ENCODE measurements at regions not wholly inside any gene's neighbourhood (a gene's known extent, or its start where the extent isn't known, plus 50 kb on each side); places are given as distances from the start of the nearest gene placed in this dataset.

GRCh38 chr3:124496061-124496460 is 234.2 kb upstream of the UMPS start:
- no peak for DNase-seq (ENCODE audit: low read depth)

DNA sequence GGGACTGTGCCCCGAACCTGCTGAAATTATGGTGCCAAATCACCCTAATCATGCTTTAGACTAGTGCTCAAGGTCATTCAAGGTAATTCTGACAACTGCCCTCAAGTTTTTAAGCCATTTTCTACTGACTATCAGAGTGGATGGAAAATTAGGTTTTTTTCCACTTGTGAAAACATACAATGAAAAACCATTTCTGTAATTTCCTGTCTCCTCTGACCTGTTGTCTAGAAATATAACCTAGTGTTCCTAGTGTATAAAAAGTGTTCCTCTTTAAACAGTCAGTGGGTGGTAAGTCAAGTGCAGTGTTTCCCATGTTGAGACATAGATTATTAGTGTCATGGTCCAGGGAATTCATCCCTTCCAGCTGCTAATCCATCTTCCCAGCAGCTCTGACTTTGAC is 232.8 kb upstream of the UMPS start:
- no peak for DNase-seq (ENCODE audit: low read depth)

DNA sequence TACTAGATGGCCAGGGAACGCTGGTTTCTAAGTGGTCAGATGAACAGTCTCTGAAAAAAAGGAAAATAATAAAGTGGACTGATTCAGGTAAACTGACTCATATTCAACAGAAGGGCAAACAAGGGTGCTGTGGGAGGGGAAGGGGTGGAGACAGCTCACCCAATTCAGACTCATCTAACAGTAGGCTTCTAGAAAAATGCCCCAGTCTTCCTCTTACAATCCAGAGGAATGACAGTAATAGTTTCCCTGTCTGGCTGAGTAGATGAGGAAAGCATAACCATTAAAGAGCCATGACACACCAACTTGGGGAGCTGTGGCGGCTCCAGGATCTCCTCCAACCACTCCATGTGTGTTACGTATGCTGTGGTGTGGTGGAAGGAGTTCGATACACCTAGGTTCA is 231.4 kb upstream of the UMPS start:
- DNase-seq (ENCODE audit: low read depth) = no peak

DNA sequence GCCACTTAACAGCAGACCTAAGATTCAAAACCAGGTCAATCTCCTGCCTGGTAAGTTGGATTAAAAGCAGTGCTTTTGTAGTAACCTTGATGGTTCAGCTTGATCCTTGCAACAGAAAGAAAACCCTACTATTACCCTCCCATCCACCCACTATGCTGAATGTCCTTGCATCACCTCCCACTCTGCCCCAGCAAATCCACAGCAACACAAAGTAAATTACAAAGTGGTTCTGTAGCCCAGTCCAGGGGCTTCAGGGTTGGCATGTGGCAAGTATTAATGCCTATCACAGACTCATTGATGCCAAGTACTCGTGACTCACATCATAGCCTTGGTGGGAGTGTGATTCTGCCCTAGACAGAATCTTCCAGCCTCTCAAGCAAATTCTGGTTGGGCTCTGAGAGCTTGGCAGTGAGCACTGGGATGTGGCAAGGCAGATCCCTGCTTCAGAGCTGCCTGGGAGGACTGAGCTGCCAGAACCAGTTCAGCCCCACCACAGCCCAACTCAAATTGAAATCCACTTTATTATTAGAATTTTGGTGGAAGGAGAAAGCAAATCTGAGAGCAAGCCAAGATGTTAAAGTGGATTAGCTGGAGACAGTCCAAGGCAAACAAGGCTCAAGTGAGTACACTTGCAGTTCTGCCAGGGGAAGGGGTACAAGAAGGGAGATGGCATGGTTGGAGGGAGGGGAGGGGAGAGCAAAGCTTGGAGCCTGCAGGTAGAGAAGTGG is 225.8 kb upstream of the UMPS start:
- peak; percentile 9 for DNase-seq (ENCODE audit: low read depth)

GRCh38 chr3:124509884-124510283 is 220.4 kb upstream of the UMPS start:
- DNase-seq (ENCODE audit: low read depth) = no peak

DNA sequence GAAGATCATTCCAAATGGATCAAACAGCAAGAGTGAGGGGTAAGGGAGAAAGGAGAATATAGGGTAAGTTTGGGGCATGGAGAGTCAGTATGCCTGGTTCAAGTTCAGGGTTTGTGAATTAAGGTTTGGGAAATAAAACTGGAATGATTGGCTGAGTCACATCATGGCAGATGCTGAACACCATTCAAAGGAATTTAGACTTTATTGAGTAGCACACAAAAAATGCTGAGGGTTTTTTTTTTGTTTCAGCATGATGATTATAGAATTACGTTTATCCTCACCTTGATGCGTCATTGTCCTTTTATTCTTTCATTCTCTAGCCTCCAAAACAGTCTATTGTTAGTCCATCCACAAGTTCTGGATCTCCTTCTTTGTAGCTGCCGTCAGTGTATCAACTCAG is 220.0 kb upstream of the UMPS start:
- DNase-seq (ENCODE audit: low read depth) = no peak

- no peak for DNase-seq (ENCODE audit: low read depth)
Measured at GRCh38 chr3:124512881-124513609, 217.2 kb upstream of the UMPS start.

- no peak for DNase-seq (ENCODE audit: low read depth)
Measured at GRCh38 chr3:124513610-124513997, 216.6 kb upstream of the UMPS start.

GRCh38 chr3:124514683-124515082 is 215.6 kb upstream of the UMPS start:
- DNase-seq (ENCODE audit: low read depth) = no peak

GRCh38 chr3:124516333-124516732 is 213.9 kb upstream of the UMPS start:
- DNase-seq (ENCODE audit: low read depth) = no peak

DNA sequence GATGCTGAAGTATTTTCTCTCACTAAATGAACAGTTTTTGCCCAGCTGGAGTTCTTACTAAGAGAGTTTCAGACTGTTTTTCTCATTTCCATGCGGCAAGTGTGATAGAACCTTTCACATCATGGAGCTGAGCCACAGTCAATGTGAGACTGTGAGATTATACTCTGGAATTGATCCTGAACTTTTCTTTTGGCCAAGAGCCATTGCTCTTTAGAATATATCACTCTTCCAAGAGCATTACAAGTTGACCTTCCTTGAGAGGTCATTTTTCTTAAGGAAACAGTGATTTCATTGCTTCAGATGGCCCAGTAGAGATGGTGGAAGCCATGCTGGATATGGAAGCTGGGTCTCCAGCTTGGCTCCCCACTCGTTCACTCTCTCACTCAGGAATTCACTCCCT is 212.9 kb upstream of the UMPS start:
- no peak for DNase-seq (ENCODE audit: low read depth)

- no peak for DNase-seq (ENCODE audit: low read depth)
Measured at GRCh38 chr3:124518350-124518749, 211.9 kb upstream of the UMPS start.

DNA sequence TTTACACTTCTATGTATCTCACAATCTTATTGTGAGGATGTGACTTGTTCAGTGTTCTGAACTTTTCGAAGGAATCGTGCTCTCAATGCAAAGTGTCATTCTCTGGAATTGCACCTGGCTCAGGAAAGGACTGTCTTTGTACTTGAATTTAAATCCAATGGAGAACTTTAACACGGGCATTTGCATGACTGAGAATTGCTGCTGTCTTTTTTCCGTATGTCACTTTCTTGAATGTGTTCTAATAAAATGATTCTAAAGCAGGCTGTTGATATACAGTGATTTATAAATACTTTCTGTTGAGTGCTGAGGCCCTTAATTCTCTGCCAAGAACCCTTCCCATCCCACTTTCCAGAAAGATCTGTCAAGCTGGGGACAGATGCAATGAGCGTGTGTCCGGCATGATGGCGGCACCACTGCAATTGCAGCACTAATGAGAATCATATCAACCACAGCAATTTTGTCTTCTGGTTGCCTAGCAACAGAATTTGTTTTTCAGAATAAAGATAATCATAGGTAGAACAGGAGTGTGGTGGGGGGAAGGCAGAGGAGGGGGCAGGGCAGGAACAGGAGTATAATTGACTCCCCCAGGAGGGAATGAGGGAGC is 210.6 kb upstream of the UMPS start:
- DNase-seq (ENCODE audit: low read depth) = no peak

- no peak for DNase-seq (ENCODE audit: low read depth)
Measured at GRCh38 chr3:124520970-124521369, 209.3 kb upstream of the UMPS start.

DNA sequence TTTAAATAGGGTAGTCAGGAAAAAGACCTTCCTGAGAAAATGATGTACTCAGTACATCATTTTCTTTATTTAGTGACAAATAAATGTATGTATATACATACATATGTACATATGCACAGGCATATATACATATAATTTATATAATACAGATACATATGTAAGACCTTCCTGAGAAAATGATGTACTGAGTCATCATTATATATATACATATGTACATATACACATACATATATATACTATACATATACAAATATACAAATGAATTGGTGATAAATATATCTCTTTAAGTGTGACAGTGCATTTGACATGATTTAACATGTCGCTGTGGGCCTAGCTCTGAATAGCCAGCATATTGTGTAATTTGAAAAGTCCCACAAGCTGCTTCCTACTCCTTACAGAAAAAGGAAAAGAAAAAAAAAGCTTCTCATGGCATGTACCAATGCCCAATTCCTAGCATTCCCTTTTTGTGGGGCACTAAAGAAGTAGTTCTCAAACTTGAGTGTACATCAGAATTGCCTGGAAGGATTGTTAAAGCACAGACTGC is 208.1 kb upstream of the UMPS start:
- DNase-seq (ENCODE audit: low read depth) = no peak

DNA sequence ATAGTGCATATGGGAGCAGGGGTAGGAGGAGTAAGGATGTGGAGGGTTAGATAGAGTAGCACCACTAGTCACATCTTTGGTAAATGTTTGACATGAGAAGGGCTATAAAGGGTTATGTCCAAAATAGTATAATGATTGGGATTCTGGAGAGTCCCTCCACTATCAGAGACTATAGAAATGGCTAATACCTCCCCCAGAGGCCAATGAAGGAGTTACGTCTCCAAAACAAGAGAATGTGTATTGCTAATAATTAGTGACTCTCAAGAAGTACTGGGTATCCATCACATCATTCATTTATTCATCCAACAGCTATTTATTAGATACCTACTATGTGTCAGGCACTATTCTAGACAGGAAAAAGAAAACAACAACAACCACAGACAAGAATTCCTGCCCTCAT is 203.7 kb upstream of the UMPS start:
- DNase-seq (ENCODE audit: low read depth) = peak; percentile 5

- no peak for DNase-seq (ENCODE audit: low read depth)
Measured at GRCh38 chr3:124529826-124530571, 200.3 kb upstream of the UMPS start.

- DNase-seq (ENCODE audit: low read depth) = no peak
Measured at GRCh38 chr3:124530916-124531315, 199.3 kb upstream of the UMPS start.

- no peak for DNase-seq (ENCODE audit: low read depth)
Measured at GRCh38 chr3:124532071-124532470, 198.2 kb upstream of the UMPS start.

DNA sequence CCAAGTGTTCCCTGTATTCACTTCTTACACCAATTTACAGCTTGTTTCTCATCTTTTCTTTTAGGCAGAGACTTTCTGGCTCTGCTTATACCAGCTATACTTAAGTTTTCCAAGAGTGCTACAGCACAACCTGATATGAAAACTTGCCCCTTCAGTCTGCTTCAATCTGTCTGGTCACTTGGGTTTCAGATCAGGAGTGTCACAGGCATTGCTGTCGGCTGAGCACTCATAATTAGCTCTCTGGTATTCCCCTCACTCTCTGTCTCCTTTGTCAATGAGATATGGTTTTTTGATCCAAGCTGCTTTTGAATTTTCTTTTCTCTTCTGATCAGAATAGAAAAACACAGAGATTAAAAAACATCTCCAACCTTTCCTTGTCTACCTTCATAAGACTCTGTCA is 194.9 kb upstream of the UMPS start:
- DNase-seq (ENCODE audit: low read depth) = no peak

DNA sequence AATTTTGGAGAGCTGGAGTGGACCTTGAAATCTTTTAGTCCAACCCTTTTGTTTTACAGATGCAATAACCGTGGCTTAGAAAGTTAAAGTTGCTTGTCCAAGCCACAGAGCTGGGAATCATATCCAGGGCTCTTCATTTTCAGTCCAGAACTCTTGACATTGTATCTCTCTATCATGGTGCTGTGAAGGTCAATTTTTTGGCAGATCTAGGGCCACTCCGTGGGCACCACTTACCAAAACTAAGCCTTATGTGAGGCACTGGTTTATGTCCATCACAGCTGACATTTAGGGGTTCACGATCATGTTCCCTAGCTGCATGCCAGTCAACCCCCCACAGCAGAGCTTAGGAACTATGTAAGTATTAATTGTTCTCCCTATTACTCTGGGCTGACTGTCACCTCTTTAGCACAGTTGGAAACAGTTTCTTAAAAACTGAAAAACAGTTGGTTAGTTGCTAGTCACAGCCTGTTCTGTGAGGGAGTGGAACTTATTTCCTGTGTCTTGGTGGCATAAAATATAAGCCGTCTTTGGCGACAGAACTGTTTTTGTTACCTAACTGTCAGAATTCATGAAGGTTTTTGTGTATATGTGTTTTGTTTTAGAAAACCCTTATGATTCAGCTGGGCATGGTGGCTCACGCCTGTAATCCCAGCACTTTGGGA is 189.6 kb upstream of the UMPS start:
- DNase-seq (ENCODE audit: low read depth) = no peak
